ENCODE measurements at regions not wholly inside any gene's neighbourhood (a gene's known extent, or its start where the extent isn't known, plus 50 kb on each side); places are given as distances from the start of the nearest gene placed in this dataset.

DNA sequence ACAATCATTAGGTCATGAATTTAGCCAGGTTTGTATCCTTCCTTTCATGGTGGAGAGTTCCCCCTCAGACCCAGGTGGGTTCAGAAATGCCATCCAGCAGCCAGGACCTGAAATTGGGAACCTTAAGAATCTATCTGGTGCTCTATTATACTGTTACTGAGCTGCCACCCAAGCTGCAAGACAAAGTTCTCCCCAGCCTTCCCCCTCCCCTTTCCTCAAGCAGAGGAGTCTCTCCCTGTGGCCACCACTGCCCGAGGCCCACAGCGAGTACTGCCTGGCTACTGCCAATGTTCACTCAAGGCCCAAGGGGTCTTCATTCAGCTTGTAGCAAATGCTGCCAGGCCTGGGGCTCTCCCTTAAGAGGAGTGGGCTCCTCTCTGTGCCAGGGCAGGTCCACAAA lies 133.8 kb downstream of the TMEM38B start:
- no peak for DNase-seq

DNA sequence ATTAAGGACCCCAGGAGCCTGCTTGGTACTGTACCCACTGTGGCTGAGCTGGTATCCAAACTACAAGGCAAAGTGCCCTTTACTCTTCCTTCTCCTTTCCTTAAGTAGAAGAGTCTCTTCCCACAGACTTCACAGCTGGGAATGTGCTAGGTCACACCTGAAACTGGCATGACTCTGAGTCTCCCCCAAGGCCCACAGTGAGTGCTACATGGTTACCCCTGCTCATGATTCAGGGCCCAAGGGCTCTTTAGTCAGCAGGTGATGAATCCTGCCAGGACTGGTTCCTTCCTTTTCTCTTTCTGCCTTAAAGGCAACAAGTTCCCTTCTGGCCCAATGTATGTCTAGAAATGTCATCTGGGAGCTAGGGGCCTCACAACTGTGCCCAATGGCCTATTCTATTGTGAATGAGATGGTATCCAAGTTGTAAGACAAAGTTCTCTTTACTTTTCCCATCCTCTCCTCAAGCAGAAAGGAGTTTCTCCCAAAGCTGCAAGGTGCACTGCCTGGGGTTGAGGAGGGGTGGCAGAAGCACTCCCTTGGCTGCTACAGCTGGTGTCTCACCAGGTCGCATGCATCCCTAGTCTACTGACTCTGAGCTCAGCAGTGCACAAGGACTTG lies 134.4 kb downstream of the TMEM38B start:
- DNase-seq, result no peak

- DNase-seq, result no peak
These were observed 136.1 kb downstream of the TMEM38B start for GRCh38 chr9:105830461-105830860.

- peak; percentile 10 for DNase-seq
These were observed 137.9 kb downstream of the TMEM38B start for GRCh38 chr9:105832096-105832710.

GRCh38 chr9:105833271-105833975 lies 139.1 kb downstream of the TMEM38B start:
- DNase-seq, result no peak

GRCh38 chr9:105834404-105834803 lies 140.1 kb downstream of the TMEM38B start:
- DNase-seq, result no peak

DNA sequence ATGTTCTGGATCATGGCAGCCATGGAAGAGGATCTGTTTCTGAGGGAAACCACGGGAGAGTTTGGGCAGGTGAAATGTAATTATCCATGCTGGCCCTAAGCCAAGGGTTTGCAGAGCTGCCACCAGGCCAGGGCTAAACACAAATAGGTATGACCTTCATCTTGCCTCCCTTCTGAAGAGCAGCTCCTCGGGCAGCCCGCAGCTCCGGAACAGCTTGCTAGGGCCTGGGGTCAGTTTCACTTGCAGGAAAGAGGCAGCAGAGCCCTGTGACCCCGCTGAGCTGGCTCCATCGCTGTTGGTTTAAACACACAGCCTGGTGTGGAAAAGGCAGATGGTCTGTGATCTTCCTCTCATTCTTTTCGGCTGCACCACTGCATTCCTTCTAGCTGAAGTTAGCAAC lies 141.4 kb downstream of the TMEM38B start:
- no peak for DNase-seq

GRCh38 chr9:105836936-105837660 lies 142.8 kb downstream of the TMEM38B start:
- no peak for DNase-seq

DNA sequence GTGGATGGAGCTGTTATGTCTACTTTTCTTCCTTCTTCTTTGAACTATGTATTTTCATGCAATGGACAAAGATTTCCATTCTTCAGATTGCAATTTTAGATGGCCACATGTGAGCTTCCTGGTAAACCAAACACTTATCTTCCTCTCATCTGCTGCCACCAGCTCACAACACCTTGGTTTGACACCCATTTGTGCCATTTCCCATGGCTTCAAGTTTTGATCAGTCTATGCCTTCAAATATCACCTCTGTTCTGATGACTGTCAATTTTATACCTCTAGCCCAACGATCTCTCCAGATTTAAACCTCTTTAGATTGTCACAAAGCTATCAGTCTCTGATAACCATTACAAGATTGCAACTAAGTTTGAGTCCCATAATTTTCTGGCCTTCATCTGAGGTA lies 147.2 kb downstream of the TMEM38B start:
- no peak for DNase-seq

DNA sequence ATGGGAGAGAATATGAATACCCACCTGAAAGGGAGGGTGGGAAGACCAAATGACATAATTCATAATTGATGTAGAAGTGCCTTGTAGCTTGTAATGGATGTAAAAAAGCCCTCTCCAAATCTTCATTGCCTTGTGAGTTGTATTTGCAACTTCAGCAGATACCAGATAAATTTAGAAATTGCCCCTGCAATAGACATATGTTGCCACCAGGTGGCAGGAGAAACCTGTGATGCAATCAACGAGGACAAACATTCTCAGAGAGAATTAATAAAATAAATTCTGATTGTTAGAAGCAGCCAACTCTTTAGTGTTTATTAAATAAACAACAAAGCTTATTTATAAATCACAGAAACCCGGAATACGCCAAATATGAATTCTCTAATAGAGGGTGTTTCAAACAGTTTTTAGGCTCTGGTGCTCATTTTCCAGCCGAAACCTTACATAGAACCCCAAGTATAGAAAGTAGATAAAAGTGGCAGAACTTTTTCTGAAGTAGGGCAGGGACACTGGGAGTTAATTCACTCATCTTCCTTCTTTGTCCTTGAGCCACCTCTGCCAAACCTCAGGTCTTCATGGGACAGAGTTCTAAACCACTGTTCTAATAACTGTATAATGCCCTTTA lies 147.8 kb downstream of the TMEM38B start:
- peak; percentile 24 for DNase-seq

GRCh38 chr9:105846825-105847224 lies 152.5 kb downstream of the TMEM38B start:
- DNase-seq, result no peak

GRCh38 chr9:105850852-105851500 lies 156.6 kb downstream of the TMEM38B start:
- no peak for DNase-seq

GRCh38 chr9:105854026-105854782 lies 159.9 kb downstream of the TMEM38B start:
- DNase-seq, result peak; percentile 10

- no peak for DNase-seq
These were observed 160.7 kb downstream of the TMEM38B start for GRCh38 chr9:105854783-105855724.

GRCh38 chr9:105855987-105856386 lies 161.6 kb downstream of the TMEM38B start:
- no peak for DNase-seq

- no peak for DNase-seq
These were observed 163.8 kb downstream of the TMEM38B start for GRCh38 chr9:105858006-105858690.

DNA sequence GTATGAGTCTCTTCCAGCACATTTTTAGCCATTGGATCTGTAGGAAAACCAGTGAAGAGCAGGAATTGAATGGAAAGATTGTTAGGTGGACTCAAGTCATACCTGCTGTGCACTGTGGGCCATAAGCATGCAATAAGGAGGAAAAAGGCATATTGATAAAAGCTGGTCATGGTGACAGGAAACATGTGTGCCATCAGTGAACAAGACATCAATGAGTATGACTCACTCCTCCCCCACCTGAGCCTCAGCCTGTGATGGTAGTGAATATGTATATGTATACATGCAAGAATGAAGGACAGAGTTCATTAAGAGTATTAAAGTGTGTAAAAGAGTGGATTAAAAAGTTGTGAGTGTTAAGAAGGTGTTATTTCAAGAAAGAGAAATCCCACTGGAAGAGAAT lies 164.5 kb downstream of the TMEM38B start:
- DNase-seq, result no peak

- DNase-seq, result no peak
These were observed 165.2 kb downstream of the TMEM38B start for GRCh38 chr9:105859428-105860091.

GRCh38 chr9:105860516-105860915 lies 166.2 kb downstream of the TMEM38B start:
- DNase-seq, result no peak

Measured in fibroblast of skin of right quadriceps (primary cell).